LoVo (cell line): ENCODE measurements at regions not wholly inside any gene's neighbourhood (a gene's known extent, or its start where the extent isn't known, plus 50 kb on each side); places are given as distances from the start of the nearest gene placed in this dataset.

Source experiments
- DNase-seq: peaks from one replicate; pipeline ENCODE4 v3.0.0-alpha.2; 2016; ENCODE audit warnings: low spot score

DNA sequence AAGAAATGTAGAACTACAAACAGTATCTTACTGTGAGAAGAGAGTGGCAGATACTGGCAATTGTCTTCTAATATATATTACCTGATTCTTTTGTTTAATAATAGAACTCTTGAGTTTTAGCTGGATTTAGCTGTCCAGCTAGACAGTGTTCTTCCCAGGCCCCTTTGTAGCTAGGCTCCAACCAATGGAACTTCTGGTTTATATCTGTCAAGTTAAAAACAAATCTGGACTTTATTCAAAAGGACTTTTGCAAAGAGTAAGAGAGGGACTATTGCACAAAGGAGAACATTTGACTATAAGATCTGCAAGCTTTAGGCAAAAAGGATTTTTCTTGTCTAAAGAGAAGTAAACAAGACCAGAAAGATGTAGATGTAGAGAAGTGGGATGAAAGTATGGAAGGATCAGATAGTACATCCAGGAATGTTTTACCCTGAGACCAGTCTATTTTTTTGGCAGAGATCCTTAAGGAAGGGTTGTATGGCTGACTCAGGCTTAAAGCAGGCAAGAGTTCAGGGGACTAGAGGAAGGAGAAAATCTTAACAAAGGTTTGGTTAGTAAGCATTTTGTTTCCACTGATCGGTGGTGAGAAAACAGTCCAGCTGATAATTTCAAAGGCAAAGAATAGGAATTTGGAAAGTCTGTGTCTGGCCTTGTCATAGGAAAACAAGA is 111.1 kb upstream of the PLEKHA5 start:
- peak; percentile 51 for DNase-seq

DNA sequence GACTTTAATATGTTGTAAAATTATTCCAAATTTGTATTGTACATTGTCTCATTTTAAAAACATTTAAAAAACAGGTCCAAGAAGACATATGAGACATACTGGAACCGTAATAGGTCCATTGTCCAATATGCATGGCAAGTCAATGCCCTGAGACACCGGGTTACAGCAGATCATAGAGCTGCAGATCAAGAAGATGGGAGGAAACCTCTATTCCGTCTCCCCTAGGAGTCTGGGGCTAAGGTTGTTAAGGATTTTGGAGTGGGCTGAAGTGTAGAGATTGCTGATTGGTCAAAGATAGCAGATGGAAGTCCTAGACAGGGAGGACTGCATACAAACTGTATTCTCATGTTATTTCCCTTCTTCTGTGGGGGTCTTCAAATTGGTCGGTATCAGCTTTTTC is 108.3 kb upstream of the PLEKHA5 start:
- DNase-seq, result no peak

DNA sequence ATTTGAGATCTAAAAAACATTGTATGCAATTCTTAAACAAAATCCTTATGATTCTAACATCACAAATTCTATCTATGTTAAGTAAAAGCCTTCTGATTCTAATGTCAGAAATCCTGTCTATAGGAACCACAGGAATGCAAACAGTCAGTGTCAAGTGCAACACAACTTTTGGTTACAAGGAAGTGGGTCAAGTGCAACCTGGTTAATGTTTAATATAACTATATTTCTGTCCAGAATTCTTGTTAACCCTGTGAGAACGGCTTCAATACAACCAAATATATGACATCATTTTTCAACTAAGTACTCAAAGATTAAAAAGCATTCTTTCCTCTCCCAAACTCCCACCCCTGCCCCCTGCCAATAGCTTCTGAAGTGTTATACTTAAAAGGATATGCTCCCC is 107.9 kb upstream of the PLEKHA5 start:
- peak; percentile 77 for DNase-seq

DNA sequence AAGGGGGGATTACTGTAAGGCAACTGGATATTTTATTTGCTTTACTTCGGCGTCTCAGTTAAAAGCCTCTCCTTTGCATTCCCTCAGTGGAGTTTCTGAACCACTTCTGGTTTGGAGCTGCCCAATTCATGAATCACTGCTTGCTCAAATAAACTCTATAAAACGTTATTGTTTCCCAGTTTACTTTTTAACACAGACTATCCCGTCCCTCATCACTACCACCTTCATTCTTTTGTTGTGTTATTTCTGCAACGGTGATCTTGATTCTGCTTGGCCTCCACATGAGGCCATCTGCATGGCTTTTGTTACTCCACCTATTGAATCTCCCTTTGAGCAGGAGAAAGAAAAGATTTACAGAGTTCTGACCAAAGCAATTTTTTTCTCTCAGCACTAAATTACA is 104.0 kb upstream of the PLEKHA5 start:
- DNase-seq, result peak; percentile 57

DNA sequence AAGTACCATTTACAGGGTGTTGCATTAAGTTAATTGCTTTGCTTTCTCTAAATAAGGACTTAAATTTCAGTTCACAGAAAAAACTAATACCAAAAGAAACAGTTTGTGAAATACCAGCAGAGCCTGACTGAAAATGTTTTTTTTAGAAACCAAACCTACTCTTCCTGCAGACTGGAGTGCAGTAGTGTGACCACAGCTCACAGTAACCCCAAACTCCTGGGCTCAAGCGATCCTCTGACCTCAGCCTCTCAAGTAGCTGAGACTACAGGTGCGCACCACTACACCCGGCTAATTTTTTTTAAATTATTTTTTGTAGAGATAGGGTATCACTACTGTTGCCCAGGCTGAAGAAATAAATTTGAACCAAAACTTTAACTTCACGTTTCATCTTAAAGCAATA is 103.5 kb upstream of the PLEKHA5 start:
- no peak for DNase-seq

DNA sequence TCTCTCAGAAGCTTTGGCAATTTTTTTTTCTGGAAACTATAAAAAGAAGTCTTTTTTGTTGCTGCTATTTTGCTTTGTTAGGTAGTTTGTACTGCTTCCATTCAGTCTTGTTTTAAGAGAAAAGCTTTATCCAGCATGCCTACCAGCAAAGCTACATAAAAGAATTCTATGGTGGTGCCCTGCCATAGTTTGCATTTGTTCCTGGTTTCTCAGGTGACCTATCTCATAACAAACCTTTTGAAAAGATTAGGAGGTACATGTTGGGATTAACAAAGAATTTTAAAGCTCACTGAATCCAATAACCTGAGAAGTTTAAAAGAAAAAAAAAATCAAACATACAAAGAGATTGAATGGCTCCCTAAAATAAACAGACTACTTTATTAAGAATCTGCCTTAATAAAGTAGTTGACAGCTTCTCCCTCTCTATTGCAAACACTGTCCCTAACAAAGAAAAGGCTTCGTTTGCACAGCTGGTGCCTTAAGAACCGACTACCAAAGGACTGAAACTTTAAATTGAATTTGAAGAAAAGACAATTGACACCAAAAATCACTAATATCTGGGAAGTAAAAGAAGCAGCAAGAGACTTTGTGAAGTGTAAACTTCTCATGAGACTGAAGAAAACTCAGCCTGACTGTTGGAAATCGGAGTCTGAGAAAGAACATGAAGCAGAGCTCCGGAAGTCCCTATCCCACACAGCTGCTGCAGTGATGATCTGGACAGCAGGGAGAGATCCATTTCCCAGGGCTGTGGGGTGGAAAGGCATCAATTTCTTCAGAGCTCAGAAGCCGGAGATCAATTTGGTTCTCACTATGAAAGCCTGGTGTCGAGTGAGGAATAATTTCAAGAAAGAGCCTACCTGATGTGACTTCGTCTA is 102.7 kb upstream of the PLEKHA5 start:
- DNase-seq, result no peak

DNA sequence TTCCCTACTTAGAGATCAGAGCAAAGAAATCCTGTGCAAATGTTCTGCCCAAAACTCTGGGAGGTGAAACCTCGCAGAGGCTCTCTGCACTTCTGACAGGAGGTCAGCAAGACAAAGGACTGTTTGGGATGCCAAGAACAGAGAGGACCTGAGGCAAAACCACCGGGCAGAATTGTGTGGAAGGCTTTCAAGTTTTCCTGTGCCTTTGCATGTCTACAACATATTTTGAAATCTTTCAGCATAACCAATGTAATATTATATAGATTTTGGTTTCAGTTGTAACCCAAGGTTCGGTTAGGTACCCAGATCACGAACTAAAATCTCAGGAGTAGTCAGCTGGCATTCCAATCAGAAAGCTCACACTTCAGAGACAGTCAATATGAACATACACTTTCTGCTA is 99.4 kb upstream of the PLEKHA5 start:
- no peak for DNase-seq

DNA sequence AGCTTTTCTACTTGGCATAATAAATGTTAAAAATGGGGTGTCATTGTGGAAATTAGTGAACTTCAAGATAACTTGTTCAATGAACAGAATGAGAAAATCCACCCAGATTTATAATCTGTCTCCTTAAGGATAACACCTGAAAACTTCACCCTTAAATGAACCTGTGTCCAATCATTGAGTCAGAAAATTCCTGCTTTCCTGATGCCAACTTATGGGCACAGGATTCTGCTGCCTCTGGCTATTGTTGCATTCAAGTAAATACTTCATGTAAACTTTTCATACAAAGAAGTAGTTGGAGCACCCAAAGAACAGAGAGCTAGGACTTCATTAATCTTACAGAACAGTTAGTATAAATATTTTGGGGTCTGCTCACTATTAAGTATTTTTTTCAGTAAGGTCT is 98.9 kb upstream of the PLEKHA5 start:
- DNase-seq, result no peak

DNA sequence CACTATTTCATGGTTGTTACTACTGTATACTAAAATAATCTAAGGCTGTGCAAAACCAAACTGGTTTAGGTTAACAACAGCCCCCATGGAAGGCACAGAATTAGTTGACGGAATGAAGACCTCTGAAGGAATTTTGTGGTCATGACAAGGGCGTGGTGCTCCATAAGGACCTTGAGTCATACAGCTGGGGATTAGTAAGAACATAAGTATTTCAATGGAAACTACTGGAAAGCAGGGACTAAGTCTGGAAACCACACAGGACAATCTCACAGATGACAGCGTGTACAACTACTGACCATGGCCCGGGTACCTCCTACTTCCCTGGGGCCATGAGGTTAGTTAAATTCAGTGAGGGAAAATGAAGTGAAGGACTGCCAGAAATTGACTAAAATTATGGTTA is 98.5 kb upstream of the PLEKHA5 start:
- peak; percentile 86 for DNase-seq

DNA sequence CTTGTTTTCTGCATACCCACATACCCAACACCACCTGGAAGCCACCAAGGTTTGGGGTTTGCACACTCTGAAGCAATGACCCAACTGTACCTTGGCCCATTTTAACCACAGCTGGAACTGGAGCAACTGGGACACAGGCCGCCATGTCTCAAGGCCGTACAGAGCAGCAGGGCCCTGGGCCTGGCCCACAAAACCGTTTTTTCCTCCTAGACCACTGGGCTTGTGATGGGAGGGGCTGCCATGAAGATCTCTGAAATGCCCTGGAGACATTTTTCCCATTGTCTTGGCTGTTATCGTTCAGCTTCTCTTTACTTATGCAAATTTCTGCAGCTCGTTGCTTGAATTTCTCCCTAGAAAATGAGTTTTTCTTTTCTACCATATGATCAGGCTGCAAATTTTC is 96.7 kb upstream of the PLEKHA5 start:
- no peak for DNase-seq

DNA sequence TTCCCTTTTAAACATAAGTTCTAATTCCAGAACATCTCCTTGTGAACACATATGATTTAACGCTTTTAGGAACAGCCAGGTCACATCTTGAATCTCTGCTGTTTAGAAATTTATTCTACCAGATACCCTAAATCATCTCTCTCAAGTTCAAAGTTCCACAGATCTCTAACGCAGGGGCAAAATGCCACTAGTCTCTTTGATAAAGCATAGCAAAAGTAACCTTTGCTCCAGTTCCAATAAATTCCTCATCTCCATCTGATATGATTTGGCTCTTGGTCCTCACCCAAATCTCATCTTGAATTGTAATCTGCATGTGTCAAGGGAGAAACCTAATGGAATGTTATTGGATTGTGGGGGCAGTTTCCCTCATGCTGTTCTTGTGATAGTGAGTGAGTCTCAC is 96.3 kb upstream of the PLEKHA5 start:
- no peak for DNase-seq

DNA sequence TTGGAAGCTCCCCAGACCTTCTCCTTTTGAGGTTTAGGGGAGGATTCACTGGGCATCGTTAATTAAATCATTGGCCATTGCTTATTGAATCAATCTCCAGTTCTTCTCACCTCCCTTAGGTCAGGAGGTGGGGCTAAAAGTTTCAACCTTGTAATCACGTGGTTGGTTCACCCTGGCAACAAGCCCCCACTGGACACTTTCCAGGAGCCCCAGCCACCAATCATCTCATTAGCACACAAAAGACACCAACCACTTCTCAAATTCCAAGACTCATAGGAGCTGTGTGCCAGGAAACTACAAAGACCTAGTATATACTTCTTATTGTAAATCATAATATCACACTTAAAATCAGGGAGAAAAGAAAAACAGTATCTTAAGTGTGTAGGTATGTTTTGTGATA is 94.6 kb upstream of the PLEKHA5 start:
- DNase-seq, result no peak

DNA sequence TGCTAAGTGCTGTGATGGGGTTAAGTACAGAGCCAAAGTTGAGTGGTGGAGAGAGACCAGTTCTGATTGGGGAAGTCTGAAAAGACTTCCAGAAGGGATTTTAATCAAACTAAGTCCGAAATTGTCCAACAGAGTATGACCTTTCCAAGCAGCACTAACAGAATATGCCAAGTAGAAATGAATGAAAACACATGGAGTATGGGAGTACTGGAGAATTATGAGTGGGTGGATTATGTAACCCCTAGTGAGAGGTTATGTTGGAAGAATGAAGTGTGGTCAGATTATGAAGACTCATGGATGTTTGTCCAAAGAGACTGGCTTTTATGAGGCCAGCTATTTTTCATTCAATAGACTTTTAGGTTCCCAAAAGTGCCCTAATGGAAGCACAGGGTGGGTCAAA is 94.0 kb upstream of the PLEKHA5 start:
- no peak for DNase-seq

DNA sequence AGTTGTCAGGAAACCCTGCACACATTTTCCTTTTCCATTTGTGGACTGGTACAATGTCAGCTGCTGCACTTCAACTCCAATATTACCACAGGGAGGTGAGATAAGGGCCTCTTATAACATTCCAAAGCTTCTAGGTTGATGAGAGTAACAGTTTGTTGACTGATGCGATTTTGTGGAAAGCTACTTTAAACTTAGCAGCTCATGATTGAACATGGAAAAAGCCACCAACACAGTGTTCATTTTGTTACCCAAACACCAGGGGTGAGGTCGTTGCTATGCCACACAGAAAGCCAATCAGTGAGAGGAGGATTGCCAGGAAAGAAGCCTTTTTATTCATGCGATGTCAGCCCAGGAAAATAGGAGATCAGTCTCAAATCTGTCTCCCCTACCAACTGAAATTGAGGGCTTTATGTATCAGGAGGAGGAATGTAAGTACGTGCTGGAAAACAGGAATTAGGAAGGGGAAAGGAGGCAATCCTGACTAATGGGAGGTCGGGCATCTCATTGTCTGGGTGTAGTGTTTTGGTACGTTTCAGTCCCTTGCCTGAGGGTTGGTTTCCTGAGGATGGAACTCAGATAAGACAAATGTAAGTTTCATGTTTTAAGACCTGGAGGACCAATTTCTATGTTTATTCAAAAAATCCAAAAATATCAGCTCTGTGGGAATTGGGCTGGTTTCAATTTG is 92.7 kb upstream of the PLEKHA5 start:
- DNase-seq, result no peak

DNA sequence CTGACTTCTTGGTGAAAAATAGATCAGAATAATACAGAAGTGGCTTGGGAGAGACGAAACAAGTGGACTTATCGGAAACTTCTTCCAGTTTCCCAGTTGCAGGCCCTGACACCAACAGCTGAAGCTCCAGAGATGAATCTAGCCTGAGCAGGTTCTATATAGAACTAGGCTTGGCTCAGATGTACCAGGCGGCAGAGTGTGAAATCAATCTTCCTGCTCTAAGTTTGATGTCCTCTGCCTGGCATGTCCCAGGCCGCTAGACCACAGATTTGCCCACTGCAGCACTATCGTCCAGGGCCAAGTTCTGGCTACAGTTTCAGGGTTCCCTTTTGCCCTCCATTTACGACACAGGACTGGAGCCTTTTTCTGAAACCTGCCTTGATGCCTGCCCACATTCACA is 91.3 kb upstream of the PLEKHA5 start:
- no peak for DNase-seq

DNA sequence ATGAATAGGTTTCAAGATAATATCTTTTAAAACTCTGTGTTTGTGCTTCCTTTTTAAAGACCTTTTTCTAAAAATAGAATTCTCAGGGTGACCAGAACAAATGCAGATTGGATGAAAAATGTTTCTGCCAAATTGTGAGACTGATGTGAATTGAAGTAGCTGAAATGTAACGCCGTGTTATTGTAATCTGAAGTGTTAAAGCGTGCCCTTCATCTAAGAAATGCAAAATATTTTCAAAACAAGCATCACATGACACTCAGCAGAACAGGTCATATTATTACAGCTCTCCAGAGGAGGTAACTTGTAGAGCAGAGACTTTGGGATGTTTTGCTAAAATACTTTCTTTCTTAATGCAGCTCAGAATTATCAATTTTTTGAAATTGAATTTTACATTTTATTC is 90.0 kb upstream of the PLEKHA5 start:
- no peak for DNase-seq

DNA sequence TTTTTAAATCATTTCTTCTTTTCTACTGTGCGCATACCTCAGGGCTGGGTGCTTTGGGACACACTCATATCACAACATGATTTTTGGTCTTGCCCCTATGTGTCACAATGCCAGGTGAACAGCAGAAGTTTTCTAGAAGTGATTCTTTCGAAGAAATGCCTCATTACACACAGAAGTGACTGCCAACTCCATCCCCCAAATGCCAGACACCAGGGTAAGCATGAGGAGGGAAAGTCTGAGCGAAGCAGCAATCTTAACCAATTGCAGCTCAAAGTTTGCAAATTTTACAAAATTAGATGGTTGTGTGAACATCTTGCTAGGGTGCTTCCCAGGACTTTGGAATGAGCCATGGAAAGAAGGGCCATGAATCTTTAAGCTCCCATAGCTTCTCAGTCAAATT is 87.3 kb upstream of the PLEKHA5 start:
- DNase-seq, result no peak

DNA sequence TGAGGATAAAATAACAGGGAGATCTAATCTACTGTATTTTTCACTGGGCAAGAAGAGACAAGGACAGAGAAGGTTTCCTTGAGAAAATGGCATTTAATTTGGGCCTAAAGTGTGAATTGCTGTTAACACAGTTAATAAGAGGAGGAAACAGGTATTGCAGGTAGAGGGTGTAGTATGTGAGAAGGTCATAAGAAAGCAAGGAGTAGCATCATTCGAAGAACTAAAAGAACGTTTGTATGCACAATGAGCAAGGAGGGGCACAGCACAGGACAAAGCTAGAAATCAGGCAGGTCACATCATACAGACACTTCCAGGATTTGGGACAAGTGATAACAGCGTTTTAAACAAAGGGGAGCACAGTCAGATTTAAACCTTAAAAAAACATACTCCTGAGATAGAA is 85.1 kb upstream of the PLEKHA5 start:
- no peak for DNase-seq

DNA sequence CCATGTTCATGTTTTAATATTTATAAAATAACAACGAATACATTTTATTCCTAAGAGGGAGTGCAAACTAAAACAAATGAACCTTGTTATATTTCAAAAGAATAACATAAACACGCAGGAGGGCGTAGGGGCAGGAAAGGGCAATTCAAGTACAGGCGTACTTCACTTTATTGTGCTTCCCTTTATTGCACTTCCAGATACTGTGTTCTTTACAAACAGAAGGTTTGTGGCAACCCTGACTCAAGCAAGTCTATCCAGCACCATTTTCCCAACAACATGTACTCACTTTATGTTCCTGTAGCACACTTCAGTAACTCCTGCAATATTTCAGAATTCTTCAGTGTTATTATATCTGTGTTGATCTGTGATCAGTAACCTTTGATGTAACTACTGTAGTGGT is 84.6 kb upstream of the PLEKHA5 start:
- DNase-seq, result no peak

DNA sequence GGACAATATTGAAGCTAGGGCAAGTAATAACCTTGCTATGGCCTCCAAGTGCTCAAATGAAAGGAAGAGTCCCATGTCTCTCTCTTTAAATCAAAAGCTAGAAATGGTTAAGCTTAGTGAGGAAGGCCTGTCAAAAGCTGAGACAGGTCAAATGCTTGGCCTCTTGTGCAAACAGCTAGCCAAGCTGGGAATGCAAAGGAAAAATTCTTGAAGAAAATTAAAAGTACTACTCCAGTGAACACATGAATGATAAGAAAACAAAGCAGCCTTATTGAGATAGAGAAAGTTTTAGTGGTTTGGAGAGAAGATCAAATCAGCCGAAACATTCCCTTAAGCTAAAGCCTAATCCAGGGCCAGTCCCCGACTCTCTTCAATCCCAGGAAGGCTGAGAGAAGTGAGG is 84.1 kb upstream of the PLEKHA5 start:
- no peak for DNase-seq

DNA sequence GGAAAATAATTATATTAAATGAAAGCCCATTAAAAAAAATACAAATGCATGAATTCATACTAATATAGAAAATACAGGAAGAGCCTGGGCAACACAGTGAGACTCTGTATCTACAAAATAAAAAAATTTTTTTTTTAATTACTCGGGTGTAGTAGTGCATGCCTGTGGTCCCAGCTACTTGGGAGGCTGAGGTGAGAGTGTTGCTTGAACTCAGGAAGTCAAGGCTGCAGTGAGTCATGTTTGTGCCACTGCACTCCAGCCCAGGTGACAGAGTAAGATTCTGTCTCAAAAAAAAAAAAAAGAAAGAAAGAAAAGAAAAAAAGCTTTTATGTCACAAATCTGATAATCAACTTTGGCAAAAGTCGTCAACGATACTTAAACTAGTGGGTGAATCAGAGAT is 80.6 kb upstream of the PLEKHA5 start:
- DNase-seq, result no peak

DNA sequence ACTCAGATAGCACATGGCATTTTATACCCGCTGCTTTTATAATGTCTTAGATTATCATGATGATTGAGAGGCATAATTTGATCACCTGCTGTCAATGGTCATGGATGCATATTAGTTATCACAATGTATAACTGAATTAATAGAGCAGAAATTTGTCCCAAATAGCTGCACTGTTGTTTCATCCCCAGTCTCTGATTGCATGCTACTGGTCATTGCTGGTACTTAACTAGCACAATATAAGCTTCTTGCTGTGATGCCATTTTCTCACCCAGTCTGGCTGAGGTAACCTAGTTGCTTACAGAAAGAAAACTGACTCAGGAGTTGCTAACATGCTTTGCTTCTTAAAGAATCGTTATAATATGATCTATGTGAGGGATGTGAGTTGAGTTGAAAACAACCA is 76.8 kb upstream of the PLEKHA5 start:
- no peak for DNase-seq

DNA sequence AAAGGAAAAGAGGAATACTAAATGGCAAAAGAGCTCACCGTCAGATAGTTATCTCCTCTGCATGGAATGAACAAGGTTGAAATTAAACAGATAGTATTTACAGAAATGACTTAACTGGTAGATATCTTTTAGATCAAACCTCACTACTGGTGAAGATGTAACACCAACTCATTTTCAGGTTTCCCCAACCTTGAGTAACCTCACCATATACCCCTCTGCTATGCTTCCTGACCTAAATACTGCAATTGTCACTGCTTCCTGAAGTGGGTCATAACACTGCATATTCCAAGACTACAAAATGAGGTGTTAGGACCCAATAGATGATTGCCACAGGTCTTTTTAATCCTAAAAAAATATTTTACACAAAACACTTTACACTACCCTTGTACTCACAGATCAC is 76.3 kb upstream of the PLEKHA5 start:
- no peak for DNase-seq
